Transverse colon (tissue), 4 donors: ENCODE measurements at regions not wholly inside any gene's neighbourhood (a gene's known extent, or its start where the extent isn't known, plus 50 kb on each side); places are given as distances from the start of the nearest gene placed in this dataset.

Experiments
- DNase-seq: peaks from one replicate; pipeline ENCODE4 v3.0.0-alpha.2; 2019
- H3K27ac ChIP-seq, 4 donors: fragments of 200-600 bp; sonication (generic); 2 replicates each; pipeline ENCODE4 v1.5.1; 2016 to 2018; ENCODE audit warnings: inconsistent platforms in 4 of 4
- H3K27me3 ChIP-seq: fragments of 200-600 bp; sonication (generic); 2 replicates; pipeline ENCODE4 v1.5.1; 2017; ENCODE audit warnings: inconsistent platforms
- H3K36me3 ChIP-seq, 4 donors: fragments of 200-600 bp; sonication (generic); 2 replicates each; pipeline ENCODE4 v1.5.1; 2017 to 2019; ENCODE audit warnings: inconsistent platforms in 4 of 4
- H3K4me1 ChIP-seq, 4 donors: fragments of 200-600 bp; sonication (generic); 2 replicates each; pipeline ENCODE4 v1.5.1; 2017 to 2020; ENCODE audit warnings: inconsistent platforms in 4 of 4
- H3K4me3 ChIP-seq, 4 donors: fragments of 200-600 bp; sonication (generic); 1 replicate in 1 of 4; 2 replicates in 3 of 4; pipeline versions ENCODE4 v1.5.1 to v1.6.1; 2017 to 2019; ENCODE audit warnings: inconsistent platforms in 4 of 4
- H3K9me3 ChIP-seq, 2 donors: fragments of 200-600 bp; sonication (generic); 2 replicates each; pipeline ENCODE4 v1.5.1; 2017 to 2019; ENCODE audit warnings: inconsistent platforms in 2 of 2
- CTCF ChIP-seq, 5 experiments: fragments of 200-600 bp in 3 of 5; fragments of 450-650 bp in 2 of 5; sonication (generic) in 3 of 5; IDR thresholded peaks; 1 replicate in 2 of 5; 2 replicates in 3 of 5; pipeline ENCODE4 v1.5.1; 2016 to 2017; ENCODE audit warnings: antibody characterized with exemption in 5 of 5, inconsistent platforms in 3 of 5, mild to moderate bottlenecking in 2 of 5, moderate library complexity in 1 of 5
- EP300 ChIP-seq: sonication (generic); formaldehyde crosslinking; IDR thresholded peaks from one replicate; pipeline ENCODE4 v1.6.1; 2017; ENCODE audit warnings: antibody characterized with exemption, low read depth
- POLR2A ChIP-seq: fragments of 450-650 bp; IDR thresholded peaks from one replicate; pipeline ENCODE4 v1.6.1; 2016; ENCODE audit warnings: antibody characterized with exemption, mild to moderate bottlenecking, moderate library complexity
- POLR2AphosphoS5 ChIP-seq, 3 donors: sonication (generic); formaldehyde crosslinking; IDR thresholded peaks; one replicate each; pipeline ENCODE4 v1.6.1; 2016; ENCODE audit warnings: antibody characterized with exemption in 3 of 3
- WGBS, 2 donors: methylation state at CpG; one replicate each; pipeline ENCODE4 v1.1.5; 2018; ENCODE audit warnings: low coverage in 1 of 2; 5-methylcytosine and 5-hydroxymethylcytosine counted together
- in situ Hi-C, 4 donors: fragments of 200-750 bp; cut with MboI; loops; one replicate each; pipeline versions ENCODE4 v1.15.0 to v1.15.1; 2017; ENCODE audit warnings: low sequenced_read_pairs in 3 of 4, low pct_ligation_motif_present in 1 of 4, low pct_unique_long_range_greater_than_20kb in 1 of 4
- intact Hi-C: fragments of 100-400 bp; cut with DNase I; formaldehyde crosslinking; loops from one replicate; pipeline ENCODE4 v1.15.1; 2023; ENCODE audit warnings: low total_unique reads

DNA sequence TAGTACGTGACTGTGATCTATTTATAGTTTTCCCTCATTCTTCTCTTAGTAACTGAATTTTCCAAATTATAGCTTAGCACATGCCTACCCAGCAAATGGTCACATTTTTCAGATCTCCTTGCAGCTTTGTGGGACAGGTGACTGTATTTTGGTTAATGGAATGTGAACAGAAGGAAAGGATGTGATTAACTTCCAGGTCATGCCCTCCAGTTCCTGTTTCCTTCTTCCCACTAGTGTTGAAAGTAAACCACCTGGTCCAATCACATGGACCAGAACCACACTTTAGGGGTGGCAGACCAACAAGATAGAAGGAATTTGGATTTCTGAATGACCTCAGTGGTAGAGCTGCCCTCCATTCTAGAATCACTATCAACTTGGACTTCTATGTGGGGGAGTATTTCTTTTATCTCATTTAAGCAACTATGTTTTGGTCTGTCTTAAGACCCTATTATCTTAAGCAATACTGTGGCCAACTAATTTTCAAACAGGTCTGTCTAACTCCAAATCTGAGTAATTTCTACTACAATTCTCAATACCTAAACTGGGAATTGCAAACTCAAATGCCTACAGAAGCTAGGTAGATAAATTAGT is 76.0 kb upstream of the TSC22D2 start:
- intact Hi-C loops = no loop called here

GRCh38 chr3:150330872-150331271 is 77.2 kb upstream of the TSC22D2 start:
- Histone ChIP-seq H3K4me1 (no peaks in the 10 kb centered on the region), H3K27ac (no peak overlapping the region), H3K27me3 (no peaks in the 10 kb centered on the region), H3K36me3 (no peaks in the 10 kb centered on the region), H3K4me3 (no peak overlapping the region), H3K9me3 (no peaks in the 10 kb centered on the region)
- 60 to 81% methylated on average over 1 to 2 of the region's 2 CpGs for WGBS, 2 donors
- DNase-seq = no peak
- intact Hi-C loops (no loop called here), in situ Hi-C loops (no loop called here)
- TF ChIP-seq POLR2A = no peak
- TF ChIP-seq POLR2AphosphoS5 (IDR thresholded peaks at IDR 0.05) = no peak
- TF ChIP-seq CTCF (IDR thresholded peaks at IDR 0.05) = no peak
- no peak for TF ChIP-seq EP300

More for the DNA sequence above, 76.0 kb upstream of the TSC22D2 start:
- Histone ChIP-seq H3K9me3 (no peaks in the 10 kb centered on the region), H3K36me3 (no peaks in the 10 kb centered on the region), H3K4me1 (no peaks in the 10 kb centered on the region), H3K27ac (no peak overlapping the region), H3K27me3 (no peaks in the 10 kb centered on the region), H3K4me3 (no peak overlapping the region)
- no peak for TF ChIP-seq CTCF (IDR thresholded peaks at IDR 0.05)
- no peak for TF ChIP-seq EP300
- no peak for TF ChIP-seq POLR2AphosphoS5 (IDR thresholded peaks at IDR 0.05)
- TF ChIP-seq POLR2A = no peak
- in situ Hi-C loops = no loop called here
- WGBS, 2 donors = 43 to 76% methylated on average over 1 of the region's 1 CpG
- DNase-seq = no peak

GRCh38 chr3:150330174-150330573 is 77.9 kb upstream of the TSC22D2 start:
- intact Hi-C loops = no loop called here
- H3K4me1 ChIP-seq = no peaks in the 10 kb centered on the region
- in situ Hi-C loops = no loop called here
- no peak overlapping the region for H3K27ac ChIP-seq
- H3K4me3 ChIP-seq = no peak overlapping the region
- no peak for DNase-seq
- 79 to 81% methylated on average over 2 of the region's 2 CpGs for WGBS, 2 donors
- H3K9me3 ChIP-seq = no peaks in the 10 kb centered on the region
- no peaks in the 10 kb centered on the region for H3K27me3 ChIP-seq
- TF ChIP-seq EP300 (no peak), POLR2AphosphoS5 (IDR thresholded peaks at IDR 0.05) (no peak), CTCF (IDR thresholded peaks at IDR 0.05) (no peak), POLR2A (no peak)
- H3K36me3 ChIP-seq = no peaks in the 10 kb centered on the region

DNA sequence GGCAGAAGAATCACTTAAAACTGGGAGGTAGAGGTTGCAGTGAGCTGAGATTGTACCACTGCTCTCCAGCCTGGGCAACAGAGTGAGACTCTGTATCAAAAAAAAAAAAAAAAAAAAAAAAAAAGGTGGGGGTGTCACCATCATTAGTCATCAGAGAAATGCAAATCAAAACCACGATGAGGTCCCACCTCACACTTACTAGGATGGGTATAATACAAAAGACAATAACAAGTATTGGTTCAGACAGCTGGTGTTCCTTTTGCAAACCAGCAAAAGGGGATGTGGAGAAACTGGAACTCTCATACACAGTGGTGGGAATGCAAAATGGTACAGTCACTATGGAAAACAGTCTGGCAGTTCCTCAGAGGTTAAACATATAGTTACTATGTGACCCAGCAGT is 78.7 kb upstream of the TSC22D2 start:
- Histone ChIP-seq H3K27ac (no peak overlapping the region), H3K4me1 (no peaks in the 10 kb centered on the region), H3K27me3 (no peaks in the 10 kb centered on the region), H3K36me3 (no peaks in the 10 kb centered on the region), H3K4me3 (no peak overlapping the region), H3K9me3 (no peaks in the 10 kb centered on the region)
- no peak for DNase-seq
- intact Hi-C loops (no loop called here), in situ Hi-C loops (no loop called here)
- TF ChIP-seq CTCF (IDR thresholded peaks at IDR 0.05) = no peak
- TF ChIP-seq POLR2A = no peak
- TF ChIP-seq POLR2AphosphoS5 (IDR thresholded peaks at IDR 0.05) = no peak
- TF ChIP-seq EP300 = no peak
- 67 to 83% methylated on average over 1 of the region's 1 CpG for WGBS, 2 donors
